Endothelial cell of umbilical vein (primary cell): ENCODE measurements at regions not wholly inside any gene's neighbourhood (a gene's known extent, or its start where the extent isn't known, plus 50 kb on each side); places are given as distances from the start of the nearest gene placed in this dataset.

ENCODE experiments used
- BruUV-seq: library from RNA; stranded (reverse); fragments of 400-500 nt; replicated peaks from 2 replicates; lab custom pipeline; 2021; lab: Mats Ljungman, UMichigan
- CTCF ChIA-PET: fragments of 300-600, 350-600 bp; sonication (Branson Sonifier 250); formaldehyde crosslinking; loops from one replicate; lab custom pipeline; 2021; ENCODE audit warnings: antibody characterized with exemption, inconsistent platforms; lab: Charles Lee
- POLR2A ChIA-PET: fragments of 300-600, 350-600 bp; sonication (Branson Sonifier 250); formaldehyde crosslinking; loops from one replicate; lab custom pipeline; 2021; ENCODE audit warnings: antibody characterized with exemption, inconsistent platforms; lab: Charles Lee
- DNase-seq: peaks from one replicate; pipeline ENCODE4 v3.0.0-alpha.2; 2011; ENCODE audit warnings: low read depth, low spot score
- FAIRE-seq: peaks from 2 replicates; lab custom pipeline; 2011; peaks lifted over from hg19 to GRCh38; lab: Jason Lieb, UNC
- H2AFZ ChIP-seq: 2 replicates; pipeline ENCODE4 v1.6.0; 2012; ENCODE audit warnings: low read depth, low read length, control low read depth, inconsistent platforms
- H3K27ac ChIP-seq: 2 replicates; pipeline ENCODE4 v1.5.1; 2011; ENCODE audit warnings: low read depth, mild to moderate bottlenecking, control low read depth, low read length, moderate library complexity; ENCODE audit not compliant: insufficient read depth
- H3K27me3 ChIP-seq, 2 experiments: 2 replicates each; pipeline versions ENCODE4 v1.6.0 to v1.6.1; 2011; ENCODE audit warnings: low read length in 2 of 2, mixed read lengths in 1 of 2; ENCODE audit not compliant: control insufficient read depth in 2 of 2, insufficient read depth in 2 of 2
- H3K36me3 ChIP-seq, 2 experiments: 2 replicates in 1 of 2; 3 replicates in 1 of 2; pipeline ENCODE4 v1.5.1; 2011; ENCODE audit warnings: low read length in 2 of 2, mild to moderate bottlenecking in 1 of 2, moderate library complexity in 1 of 2; ENCODE audit not compliant: control insufficient read depth in 2 of 2, insufficient read depth in 2 of 2; ENCODE audit errors: extremely low read depth in 1 of 2
- H3K4me1 ChIP-seq: 3 replicates; pipeline ENCODE4 v1.5.1; 2011; ENCODE audit warnings: mild to moderate bottlenecking, low read length; ENCODE audit not compliant: control insufficient read depth, insufficient read depth; ENCODE audit errors: extremely low read depth
- H3K4me2 ChIP-seq: 2 replicates; pipeline ENCODE4 v1.6.1; 2011; ENCODE audit warnings: low read length, control low read depth, mixed read lengths; ENCODE audit not compliant: insufficient read depth
- H3K4me3 ChIP-seq, 3 experiments: fragments of 200-600 bp in 1 of 3; sonication (generic), shearing (Covaris generic) in 1 of 3; replicated peaks in 1 of 3; 2 replicates each; pipeline ENCODE4 v1.5.1; 2011 to 2016; ENCODE audit warnings: control low read depth in 3 of 3, low read length in 3 of 3, mild to moderate bottlenecking in 2 of 3, inconsistent platforms in 1 of 3, low read depth in 1 of 3, moderate library complexity in 1 of 3; ENCODE audit not compliant: insufficient read depth in 1 of 3
- H3K79me2 ChIP-seq: 2 replicates; pipeline ENCODE4 v1.6.0; 2012; ENCODE audit warnings: low read length, inconsistent platforms; ENCODE audit not compliant: control insufficient read depth, insufficient read depth
- H3K9ac ChIP-seq: replicated peaks from 2 replicates; pipeline ENCODE3; 2011; ENCODE audit warnings: low read length, control low read depth; ENCODE audit not compliant: insufficient read depth; ENCODE audit errors: extremely low read depth
- H3K9me1 ChIP-seq: replicated peaks from 3 replicates; pipeline ENCODE4 v1.6.0; 2011; ENCODE audit warnings: mild to moderate bottlenecking, low read length; ENCODE audit not compliant: control insufficient read depth, insufficient read depth; ENCODE audit errors: extremely low read depth
- H3K9me3 ChIP-seq: replicated peaks from 2 replicates; pipeline ENCODE4 v1.5.1; 2012; ENCODE audit warnings: low read length, inconsistent platforms; ENCODE audit not compliant: control insufficient read depth, insufficient read depth
- H4K20me1 ChIP-seq: replicated peaks from 2 replicates; pipeline ENCODE3; 2011; ENCODE audit warnings: mild to moderate bottlenecking, low read length; ENCODE audit not compliant: control insufficient read depth, insufficient read depth; ENCODE audit errors: extremely low read depth
- EZH2 ChIP-seq: IDR thresholded peaks from 2 replicates; pipeline ENCODE4 v1.6.1; 2012; ENCODE audit warnings: borderline replicate concordance, low read depth, mild to moderate bottlenecking, moderate library complexity, low read length, inconsistent platforms; ENCODE audit not compliant: severe bottlenecking
- FOS ChIP-seq: IDR thresholded peaks from 2 replicates; pipeline ENCODE4 v1.6.1; 2011; ENCODE audit warnings: mild to moderate bottlenecking, low read length, moderate library complexity, borderline replicate concordance; ENCODE audit not compliant: insufficient read depth
- GATA2 ChIP-seq: IDR thresholded peaks from 2 replicates; pipeline ENCODE4 v1.7.0; 2011; ENCODE audit warnings: low read depth, mild to moderate bottlenecking, moderate library complexity, mixed read lengths, low read length; ENCODE audit not compliant: insufficient read length, insufficient read depth
- JUN ChIP-seq: IDR thresholded peaks from 2 replicates; pipeline ENCODE4 v1.6.1; 2011; ENCODE audit warnings: borderline replicate concordance, low read depth; ENCODE audit not compliant: insufficient read length, insufficient read depth
- MAX ChIP-seq: IDR thresholded peaks from 2 replicates; pipeline ENCODE4 v1.6.1; 2011; ENCODE audit not compliant: insufficient read depth, insufficient read length
- MYC ChIP-seq: IDR thresholded peaks from one replicate; pipeline ENCODE4 v1.6.1; 2011; ENCODE audit warnings: mild to moderate bottlenecking, low read depth, low read length
- POLR2A ChIP-seq: IDR thresholded peaks from 2 replicates; pipeline ENCODE4 v1.6.1; 2012; ENCODE audit warnings: low read depth, mild to moderate bottlenecking, control low read depth, low read length
- POLR2AphosphoS5 ChIP-seq: IDR thresholded peaks from 2 replicates; pipeline ENCODE4 v1.6.1; 2012; ENCODE audit warnings: low read depth, mild to moderate bottlenecking, control low read depth, low read length, moderate library complexity; ENCODE audit not compliant: insufficient read depth
- dilution Hi-C: fragments of 300-500 bp; cut with MboI; formaldehyde crosslinking; loops from one replicate; pipeline ENCODE4 v1.15.0; 2019; ENCODE audit warnings: low sequenced_read_pairs; ENCODE audit not compliant: extremely low pct_ligation_motif_present
- intact Hi-C: fragments of 100-400 bp; cut with micrococcal nuclease; formaldehyde crosslinking; loops from one replicate; pipeline ENCODE4 v1.10.0; 2022
- TF ChIP-seq, protein P1 (sequence below), 2 donors: IDR thresholded peaks; 1 replicate in 1 of 2; 2 replicates in 1 of 2; pipeline ENCODE4 v1.5.1; 2011; ENCODE audit warnings: low read length in 2 of 2, mild to moderate bottlenecking in 2 of 2, moderate library complexity in 2 of 2, control low read depth in 1 of 2, inconsistent platforms in 1 of 2, low read depth in 1 of 2; ENCODE audit not compliant: insufficient read depth in 1 of 2; ENCODE audit errors: extremely low read depth in 1 of 2

DNA sequence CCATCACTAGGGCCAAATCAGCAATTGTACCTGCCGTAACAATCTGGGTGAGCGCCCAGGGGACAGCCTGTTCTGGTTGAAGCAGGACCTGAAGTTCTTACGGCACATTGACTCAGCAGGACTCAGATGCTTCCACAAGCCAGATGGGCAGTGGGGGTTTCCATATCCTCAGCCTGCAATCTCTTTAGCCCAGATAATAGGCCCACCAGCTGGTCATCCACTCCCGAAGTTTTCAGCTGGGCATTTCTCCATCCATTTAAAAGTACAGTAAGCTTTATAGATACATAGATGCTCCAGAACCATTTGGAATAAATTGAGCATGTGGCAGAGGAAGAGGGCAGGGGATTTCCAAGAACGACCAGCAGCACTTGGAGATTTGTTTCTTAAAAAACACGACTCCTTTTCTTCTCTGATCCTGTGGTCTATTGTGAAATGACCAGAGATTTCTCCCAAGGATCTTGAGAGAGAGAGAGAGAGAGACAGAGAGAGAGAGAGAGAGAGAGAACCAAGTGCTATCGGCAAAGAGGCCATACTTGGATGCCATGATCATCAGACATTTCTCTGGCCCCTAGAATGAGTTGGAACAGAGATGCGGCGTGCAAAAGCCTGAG lies 74.8 kb upstream of the PLXNC1 start:
- dilution Hi-C loops (no loop called here), intact Hi-C loops (no loop called here)
- H3K79me2 ChIP-seq = no peaks in the 10 kb centered on the region
- ChIA-PET POLR2A (no interaction called here), CTCF (interaction anchor here (1.1 to 6.3 kb wide), 2 partner anchors 28 to 306 kb away, joined by 4 to 76 read pairs; no protein-coding TSS in a partner anchor)
- no TSS peak for BruUV-seq
- peaks cover 2 to 9% of the 10 kb centered on the region in 2 experiments for H3K27me3 ChIP-seq
- H3K9ac ChIP-seq = no peak overlapping the region
- FAIRE-seq (no peak), DNase-seq (no peak)
- no peaks in the 10 kb centered on the region for H3K4me1 ChIP-seq
- H3K36me3 ChIP-seq = no peaks in the 10 kb centered on the region
- no peak for TF ChIP-seq FOS
- TF ChIP-seq EZH2 = no peak
- TF ChIP-seq MYC = no peak
- TF ChIP-seq MAX = no peak
- TF ChIP-seq JUN = no peak
- TF ChIP-seq POLR2AphosphoS5 = no peak
- no peak for TF ChIP-seq GATA2
- no peak for TF ChIP-seq POLR2A
- TF ChIP-seq, protein P1, sequence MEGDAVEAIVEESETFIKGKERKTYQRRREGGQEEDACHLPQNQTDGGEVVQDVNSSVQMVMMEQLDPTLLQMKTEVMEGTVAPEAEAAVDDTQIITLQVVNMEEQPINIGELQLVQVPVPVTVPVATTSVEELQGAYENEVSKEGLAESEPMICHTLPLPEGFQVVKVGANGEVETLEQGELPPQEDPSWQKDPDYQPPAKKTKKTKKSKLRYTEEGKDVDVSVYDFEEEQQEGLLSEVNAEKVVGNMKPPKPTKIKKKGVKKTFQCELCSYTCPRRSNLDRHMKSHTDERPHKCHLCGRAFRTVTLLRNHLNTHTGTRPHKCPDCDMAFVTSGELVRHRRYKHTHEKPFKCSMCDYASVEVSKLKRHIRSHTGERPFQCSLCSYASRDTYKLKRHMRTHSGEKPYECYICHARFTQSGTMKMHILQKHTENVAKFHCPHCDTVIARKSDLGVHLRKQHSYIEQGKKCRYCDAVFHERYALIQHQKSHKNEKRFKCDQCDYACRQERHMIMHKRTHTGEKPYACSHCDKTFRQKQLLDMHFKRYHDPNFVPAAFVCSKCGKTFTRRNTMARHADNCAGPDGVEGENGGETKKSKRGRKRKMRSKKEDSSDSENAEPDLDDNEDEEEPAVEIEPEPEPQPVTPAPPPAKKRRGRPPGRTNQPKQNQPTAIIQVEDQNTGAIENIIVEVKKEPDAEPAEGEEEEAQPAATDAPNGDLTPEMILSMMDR (IDR thresholded peaks at IDR 0.05; ENCODE audit: extremely low read depth in 1 of 2, insufficient read depth in 1 of 2, low read depth in 1 of 2, low read length in 2 of 2) = no peak
- no peak overlapping the region for H3K4me3 ChIP-seq
- H2AFZ ChIP-seq = no peak overlapping the region
- H3K9me3 ChIP-seq = no peaks in the 10 kb centered on the region
- no peaks in the 10 kb centered on the region for H3K9me1 ChIP-seq
- no peaks in the 10 kb centered on the region for H4K20me1 ChIP-seq
- H3K27ac ChIP-seq = no peak overlapping the region
- H3K4me2 ChIP-seq = no peak overlapping the region
